ENCODE measurements at regions not wholly inside any gene's neighbourhood (a gene's known extent, or its start where the extent isn't known, plus 50 kb on each side); places are given as distances from the start of the nearest gene placed in this dataset.

- TF ChIP-seq CTCF (IDR thresholded peaks at IDR 0.05; ENCODE audit: low read depth, low read length, poor library complexity, severe bottlenecking) (no peak), EZH2phosphoT487 (IDR thresholded peaks at IDR 0.05; ENCODE audit: borderline replicate concordance, low read length) (no peak)
Measured at GRCh38 chr9:86636038-86636437, 281.8 kb upstream of the TUT7 start.

Data from DOHH2 (cell line).